NCI-H2171 treated with DMSO at 0.1 percent for 48 hours (cell line): ENCODE measurements at regions not wholly inside any gene's neighbourhood (a gene's known extent, or its start where the extent isn't known, plus 50 kb on each side); places are given as distances from the start of the nearest gene placed in this dataset.
"Not testable (repeated sequence)": the region's sequence is repeated elsewhere in the genome, so short reads cannot be mapped to it uniquely, and the experiment has no call there.

Source experiments
- DNase-seq: peaks from one replicate; lab custom pipeline; 2025; lab: John Stamatoyannopoulos, UW

DNA sequence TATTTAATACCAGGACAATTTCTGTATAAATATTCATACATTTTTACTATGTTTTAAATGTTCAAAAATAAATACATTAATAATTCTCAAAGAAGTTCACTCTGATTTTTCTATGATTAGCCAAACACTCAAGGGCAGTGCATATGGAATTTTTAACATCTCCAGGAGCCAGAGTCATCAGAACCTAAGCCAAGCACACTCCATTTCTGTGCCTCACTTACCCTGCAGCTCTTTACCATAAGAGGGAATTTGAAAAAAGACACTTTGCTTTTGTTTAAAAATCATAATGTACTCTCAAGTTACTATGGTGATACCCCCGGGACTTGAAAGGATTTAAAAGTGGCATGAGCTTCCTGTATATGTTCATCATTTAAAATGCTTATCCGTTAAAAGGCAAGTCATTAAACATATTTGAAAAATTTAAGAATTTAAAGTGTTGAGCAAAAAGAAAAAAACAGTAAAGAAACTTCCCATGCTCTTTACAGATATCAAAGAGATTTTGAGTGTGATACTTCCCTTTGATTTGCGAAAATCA is 747.4 kb upstream of the NECTIN3 start:
- no peak for DNase-seq

DNA sequence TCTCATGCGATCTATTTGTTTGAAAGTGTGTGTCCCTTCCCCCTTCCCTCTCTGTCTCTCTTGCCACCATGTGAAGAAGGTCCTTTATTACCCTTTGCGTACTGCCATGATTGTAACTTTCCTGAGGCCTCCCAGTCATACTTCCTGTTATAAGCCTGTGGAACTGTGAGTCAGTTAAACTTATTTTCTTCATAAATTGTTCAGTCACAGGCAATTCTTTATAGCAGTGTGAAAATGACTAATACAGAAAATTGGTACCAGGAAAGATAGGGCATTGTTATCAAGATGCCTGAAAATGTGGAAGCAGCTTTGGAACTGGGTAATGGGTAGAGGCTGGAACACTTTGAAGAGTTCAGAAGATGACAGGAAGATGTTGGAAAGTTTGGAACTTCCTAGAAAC is 743.7 kb upstream of the NECTIN3 start:
- no peak for DNase-seq

DNA sequence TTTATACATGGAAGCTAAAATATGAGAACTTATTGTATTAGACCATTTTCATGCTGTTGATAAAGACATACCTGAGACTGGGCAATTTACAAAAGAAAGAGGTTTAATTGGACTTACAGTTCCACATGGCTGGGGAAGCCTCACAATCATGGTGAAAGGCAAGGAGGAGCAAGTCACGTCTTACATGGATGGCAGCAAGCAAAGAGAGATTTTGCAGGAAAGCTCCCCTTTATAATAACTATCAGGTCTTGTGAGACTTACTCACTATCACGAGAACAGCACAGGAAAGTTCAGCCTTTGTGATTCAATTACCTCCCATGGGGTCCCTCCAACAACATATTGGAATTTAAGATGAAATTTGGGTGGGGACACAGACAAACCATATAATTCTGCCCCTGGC is 740.1 kb upstream of the NECTIN3 start:
- not testable (repeated sequence) for DNase-seq

DNA sequence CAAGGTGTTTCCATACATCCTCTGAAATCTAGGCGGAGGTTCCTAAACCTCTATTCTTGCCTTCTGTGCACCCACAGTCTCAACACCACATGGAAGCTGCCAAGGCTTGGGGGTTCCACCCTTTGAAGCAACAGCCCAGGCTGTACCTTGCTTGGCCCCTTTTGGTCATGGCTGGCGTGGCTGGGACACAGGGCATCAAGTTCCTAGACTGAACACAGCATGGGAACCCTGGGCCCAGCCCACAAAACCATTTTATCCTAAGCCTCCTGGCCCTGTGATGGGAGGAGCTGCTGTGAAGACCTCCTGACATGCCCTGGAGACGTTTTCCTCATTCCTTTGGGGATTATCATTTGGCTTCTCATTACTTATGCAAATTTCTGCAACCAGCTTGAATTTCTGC is 739.0 kb upstream of the NECTIN3 start:
- DNase-seq, result no peak

DNA sequence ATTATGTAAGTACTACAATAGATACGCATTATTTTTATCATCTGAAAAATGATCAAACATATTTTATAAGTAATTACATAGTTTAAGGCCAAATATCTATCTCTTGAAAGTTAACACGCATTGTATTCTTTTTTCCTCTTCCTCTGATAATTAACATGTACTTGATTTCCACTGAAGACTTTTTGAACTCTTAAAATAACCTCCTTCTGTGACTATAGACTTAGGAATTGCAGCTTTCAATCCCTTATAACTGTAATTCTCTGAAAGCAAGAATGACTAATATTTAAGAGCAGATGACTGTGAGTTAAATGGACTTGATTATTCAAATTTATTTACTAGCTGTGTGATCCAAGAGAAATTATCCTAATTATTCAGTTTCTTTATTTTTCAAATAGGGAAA is 730.6 kb upstream of the NECTIN3 start:
- no peak for DNase-seq

DNA sequence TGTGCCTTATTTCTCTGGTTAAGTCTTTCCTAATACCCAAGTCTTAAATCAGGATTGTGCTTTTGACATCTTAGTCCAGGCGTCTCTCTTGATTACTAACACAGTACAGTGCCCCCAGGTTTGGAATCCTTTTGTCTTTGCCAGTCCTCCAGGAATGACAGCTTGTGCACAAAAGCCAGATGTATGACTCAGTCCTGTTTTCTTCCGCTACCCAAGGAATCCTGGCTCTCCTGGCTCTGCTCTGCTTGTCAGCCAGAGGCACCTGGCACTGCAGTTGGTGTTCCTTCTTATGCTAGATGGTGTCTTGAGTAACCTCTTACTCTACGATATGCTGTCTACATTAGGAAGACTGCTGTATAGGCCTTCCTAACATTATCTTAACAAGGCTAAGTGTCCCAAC is 728.2 kb upstream of the NECTIN3 start:
- DNase-seq, result no peak

DNA sequence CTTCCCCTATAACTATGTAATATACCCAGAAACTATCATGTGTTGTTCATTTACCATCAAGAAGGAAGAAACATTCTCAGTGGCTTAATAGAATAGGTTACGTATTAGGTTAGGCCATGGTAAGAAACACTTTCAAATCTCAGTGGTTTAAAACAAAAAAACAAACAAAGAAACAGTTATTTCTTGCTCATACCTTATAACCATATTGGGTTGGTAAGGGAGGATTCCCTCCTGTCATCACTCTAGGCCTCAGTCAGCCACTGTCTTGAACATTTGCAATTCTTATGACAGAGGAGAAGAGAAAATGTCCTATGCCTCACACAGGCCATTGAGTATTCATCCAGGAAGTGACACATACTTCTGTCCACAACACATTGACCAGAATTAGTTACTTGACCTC is 727.7 kb upstream of the NECTIN3 start:
- no peak for DNase-seq

DNA sequence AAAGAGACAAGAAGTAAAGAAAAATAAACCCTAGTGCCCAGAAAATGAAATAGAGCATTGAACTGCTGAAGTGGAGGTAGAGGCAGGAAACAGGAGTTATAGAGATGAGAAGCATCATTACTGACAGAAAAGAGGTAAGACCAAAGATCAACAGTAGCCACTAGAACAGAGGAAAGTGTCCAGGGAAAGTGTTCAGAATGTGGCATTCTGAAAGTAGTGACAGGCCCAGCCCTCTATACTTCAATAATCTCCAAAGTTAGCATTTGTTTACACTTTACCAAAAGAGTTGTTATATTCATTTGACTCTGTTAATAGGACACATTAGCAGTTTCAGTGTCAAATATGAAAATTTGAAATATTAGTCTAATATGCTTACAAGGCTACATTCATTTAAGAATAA is 727.1 kb upstream of the NECTIN3 start:
- no peak for DNase-seq

DNA sequence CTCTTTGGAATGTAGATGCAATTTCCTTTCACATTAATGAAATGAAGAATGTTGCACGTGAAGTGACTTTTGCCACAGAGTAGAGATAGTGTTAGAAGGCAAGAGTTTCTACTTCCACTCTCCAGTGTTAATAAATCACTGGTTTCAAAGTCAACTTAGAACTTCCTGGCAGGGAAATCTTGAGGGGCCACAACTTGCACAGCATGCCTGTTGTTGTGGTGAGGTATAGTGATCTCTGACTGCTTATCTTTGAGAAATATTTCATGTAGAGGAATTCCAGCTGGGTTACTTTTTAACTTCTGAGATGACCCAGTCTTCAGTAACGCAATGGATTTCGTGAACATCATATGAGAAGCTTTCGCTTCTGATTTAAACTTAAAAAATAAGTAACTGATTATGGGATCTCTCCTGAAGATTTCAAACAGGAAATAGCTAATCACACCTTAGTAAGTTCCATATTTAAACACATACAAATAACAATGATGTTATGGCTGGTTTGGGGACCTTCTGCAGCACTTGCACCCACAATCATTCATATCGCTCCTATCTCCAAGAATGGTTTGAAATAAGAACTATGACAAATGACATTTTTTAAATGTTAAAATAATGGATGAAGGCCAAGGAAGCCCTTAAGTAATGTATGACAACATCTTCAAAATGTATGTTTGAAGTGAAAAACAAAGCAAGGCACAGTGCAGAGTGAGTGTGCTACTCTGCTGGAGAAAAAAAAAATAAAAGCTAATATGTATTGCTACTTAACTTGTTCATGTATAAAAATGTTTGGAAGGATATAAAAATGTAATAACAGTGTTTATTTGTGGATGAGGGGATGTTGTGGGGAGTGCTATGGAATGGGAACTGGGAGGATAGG is 726.5 kb upstream of the NECTIN3 start:
- no peak for DNase-seq

DNA sequence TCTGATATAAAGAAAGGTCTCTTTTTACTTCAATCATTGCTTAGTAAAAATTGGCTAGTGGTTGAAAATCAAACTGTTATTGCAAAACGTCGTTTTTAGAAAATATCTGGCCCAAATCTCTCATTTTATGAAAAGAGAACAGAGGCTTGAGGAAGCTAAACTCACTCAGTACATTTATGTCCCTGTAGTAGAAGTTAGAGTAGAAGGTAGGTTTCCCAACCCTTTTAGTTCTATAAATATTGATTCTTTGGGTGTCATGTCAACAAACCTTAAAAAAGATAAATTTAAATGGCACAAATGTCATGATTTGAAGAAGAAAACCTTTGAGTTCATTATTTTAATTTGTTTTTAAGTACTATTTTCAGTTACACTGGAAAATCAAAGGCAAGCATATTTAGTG is 722.3 kb upstream of the NECTIN3 start:
- DNase-seq, result no peak

DNA sequence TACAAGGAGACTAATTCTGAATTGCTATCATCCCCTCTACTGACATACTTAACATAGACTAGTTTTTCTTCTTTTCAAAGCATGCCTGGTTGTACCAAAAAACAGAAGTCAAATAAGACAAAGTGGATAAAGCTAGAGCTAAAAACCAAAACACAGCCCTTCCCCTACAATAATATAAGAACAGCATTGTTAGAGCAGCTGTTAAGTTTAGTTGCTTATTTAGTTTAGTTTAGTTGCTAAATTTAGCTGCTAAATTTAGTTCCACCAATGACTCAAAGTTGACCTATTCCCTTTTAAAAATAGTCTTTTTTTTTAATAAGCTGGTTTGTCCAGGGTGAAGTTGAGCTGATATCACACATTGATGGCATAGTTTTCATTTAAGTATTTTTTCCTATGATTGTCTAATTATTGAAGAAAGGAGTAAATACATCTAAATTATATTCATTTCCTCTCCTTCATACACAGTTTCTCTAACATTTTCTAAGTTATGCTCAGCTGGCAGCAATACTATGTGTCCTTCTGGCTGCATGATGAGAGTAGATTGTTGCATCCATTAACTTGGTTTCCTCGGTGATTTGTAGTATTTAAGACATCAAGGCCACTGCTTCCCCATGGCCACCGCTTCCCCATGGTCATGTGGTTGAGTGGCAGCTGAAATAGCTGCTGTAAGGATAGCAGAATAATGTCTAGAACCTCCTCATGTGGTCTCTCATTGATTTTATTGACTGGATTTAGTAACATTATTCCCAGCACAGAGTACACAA is 718.6 kb upstream of the NECTIN3 start:
- no peak for DNase-seq

DNA sequence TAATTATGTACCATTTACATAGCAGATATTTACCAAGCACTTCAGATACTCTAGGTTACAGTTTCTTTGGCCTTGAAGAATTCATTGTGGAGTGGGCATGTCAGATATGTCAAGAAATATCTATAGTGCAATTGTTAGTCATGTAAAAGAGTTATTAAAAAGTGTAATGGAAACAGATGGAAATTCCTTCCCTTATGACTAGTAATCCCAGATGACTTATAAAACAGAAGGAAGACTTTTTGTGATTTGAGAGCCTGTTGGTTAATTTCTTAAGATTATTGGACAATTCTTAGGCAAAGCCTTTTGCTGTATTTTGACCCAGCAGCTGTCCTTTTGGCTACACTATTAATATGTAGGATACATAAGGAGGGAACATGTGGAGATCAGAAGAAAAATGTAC is 708.9 kb upstream of the NECTIN3 start:
- no peak for DNase-seq

DNA sequence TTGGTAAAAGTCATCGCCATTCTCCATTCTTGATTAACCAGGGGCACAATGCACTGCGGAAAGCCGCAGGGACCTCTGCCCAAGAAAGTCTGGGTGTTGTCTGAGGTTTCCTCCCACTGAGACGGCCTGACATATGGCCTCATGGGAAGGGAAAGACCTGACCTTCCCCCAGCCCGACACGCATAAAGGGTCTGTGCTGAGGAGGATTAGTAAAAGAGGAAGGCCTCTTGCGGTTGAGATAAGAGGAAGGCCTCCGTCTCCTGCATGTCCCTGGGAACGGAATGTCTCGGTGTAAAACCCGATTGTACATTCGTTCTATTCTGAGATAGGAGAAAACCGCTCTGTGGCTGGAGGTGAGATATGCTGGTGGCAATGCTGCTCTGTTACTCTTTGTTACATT is 704.3 kb upstream of the NECTIN3 start:
- not testable (repeated sequence) for DNase-seq

DNA sequence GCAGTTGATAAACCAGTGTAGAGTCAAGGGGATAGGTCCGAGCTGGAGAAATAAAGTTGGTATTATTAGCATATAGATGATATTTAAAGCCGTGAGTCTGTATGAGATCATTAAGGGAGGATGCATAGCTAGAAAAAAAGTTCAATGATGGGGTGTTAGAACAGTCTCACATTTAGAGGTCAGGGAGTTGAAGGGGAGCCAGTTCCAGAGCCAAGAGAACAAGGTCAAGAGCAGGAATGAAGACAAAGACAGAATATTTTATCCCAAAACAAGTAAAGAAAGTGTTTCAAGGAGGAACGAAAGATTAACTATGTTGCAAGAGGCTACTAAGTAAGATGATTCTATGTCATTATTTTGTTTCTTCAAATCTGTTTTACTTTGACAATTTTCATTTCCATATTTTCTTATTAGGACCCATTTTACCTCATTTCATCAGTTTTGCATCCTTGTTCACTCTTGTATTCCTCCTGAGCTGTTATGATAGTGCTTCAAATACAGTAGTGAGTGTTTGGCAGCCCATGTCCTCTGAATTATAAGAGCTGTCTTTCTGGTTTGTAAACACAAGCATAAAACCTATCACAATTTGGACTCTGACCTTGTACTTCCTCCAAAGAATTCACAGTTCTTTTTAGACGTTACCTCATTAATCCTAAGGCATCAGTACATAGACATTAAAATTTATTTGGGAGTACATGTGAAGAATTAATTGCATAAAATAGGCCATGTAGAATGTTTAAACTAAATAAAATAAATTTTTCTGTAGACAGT is 695.7 kb upstream of the NECTIN3 start:
- DNase-seq, result no peak

DNA sequence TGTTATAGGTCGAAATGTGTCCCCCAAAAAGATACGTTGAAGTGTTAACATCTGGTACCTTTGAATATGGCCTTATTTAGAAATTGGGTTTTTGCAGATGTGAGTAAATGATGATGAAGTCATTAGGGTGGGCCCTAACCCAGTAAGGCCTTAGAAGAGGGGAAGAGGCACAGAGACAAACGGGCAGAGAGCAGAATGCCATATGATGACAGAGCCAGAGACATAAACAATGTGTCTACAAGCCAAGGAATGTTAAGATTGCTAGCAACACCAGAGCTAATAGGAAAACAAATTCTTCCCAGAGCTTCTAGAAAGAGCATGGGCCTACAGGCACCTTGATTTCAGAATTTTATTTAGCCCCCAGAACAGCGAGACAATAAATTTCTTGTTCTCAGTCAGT is 693.1 kb upstream of the NECTIN3 start:
- DNase-seq, result no peak

DNA sequence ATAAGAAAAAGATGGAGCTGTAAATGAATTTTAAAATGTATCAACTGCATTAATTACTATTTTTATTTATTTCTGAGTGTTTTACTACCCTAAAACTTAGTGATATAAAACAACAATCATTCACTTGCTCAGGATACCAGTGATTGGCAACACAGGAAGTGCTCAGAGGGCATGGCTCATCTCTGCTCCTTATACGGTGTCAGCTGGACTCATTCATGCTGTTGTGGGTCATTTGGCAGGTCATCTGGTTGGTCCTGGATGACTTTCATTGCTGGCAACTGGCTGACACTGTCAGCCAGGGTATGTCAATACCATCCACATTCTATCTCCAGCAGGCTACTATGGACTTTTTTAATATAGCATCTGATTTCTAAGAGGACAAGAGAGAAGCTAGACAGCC is 689.6 kb upstream of the NECTIN3 start:
- DNase-seq, result no peak

DNA sequence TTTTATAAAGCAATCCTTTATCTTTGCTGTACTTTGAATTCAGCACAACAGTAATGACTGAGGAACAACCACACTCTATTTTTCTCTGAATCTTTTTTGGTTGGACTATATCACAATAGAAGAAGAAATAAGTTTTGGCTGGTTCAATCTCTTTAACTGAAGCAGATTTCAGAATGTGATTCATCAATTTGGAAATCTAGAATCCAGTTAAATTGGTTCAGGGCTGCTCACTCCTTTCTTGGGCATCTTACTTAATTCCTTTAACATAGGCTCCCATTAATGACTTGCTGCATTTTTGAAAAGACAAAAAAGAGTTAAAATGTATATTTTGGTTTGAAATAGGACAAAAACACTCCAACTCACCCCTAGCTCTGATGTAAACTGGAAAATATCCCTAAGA is 688.3 kb upstream of the NECTIN3 start:
- DNase-seq, result no peak

DNA sequence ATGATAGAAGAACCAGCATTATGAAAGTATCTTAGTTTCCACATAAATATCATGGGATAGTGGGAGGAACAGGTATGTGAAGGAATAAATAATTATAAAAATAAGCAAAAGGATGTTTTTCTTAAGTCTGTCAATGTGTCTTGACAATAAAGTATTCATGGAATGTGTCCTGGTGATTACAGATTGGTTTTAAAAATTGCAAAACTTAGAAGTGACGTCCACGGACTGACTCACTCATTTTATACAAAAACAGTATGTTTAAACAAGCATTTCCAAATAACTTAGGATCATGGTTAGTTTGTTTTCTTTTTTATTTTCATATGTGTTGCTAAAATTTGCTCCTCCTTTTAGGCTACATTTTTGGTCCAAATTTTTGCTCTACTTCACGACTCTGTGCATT is 687.0 kb upstream of the NECTIN3 start:
- no peak for DNase-seq

DNA sequence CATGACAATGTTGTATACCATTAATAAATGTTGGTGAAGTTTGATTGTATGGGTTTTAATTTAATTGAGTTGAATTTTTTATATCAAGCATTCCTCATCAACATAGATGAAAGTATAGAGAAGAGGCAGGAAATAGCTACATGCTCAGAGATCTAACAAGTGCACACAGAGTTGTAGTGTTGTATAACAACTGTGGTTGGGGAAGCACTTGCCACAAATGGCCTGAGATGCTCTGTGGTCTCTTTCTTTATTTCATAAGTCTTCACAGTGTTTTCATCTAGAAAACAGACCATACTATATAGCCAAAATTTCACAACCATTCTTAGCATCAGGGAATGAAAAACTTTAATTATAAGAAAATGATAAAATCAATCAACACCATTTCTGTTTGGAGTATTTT is 682.6 kb upstream of the NECTIN3 start:
- no peak for DNase-seq

DNA sequence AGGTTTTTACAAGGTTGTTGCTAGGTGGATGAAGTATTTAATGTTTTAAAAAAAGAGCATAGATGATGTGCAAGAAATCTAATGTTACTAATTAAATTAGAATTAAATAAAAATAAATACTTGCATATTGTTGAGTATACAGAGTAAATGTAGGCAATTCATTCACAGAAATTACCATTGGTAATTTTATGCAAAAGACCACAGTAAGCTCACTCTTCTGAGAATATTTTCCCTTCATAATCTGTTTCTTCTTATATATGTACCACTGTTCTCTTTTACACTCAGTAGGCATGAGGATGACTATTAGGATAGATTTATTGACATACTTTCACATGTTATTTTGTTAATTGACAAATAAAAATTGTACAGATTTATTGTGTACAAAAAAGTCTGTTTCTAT is 681.2 kb upstream of the NECTIN3 start:
- DNase-seq, result no peak

DNA sequence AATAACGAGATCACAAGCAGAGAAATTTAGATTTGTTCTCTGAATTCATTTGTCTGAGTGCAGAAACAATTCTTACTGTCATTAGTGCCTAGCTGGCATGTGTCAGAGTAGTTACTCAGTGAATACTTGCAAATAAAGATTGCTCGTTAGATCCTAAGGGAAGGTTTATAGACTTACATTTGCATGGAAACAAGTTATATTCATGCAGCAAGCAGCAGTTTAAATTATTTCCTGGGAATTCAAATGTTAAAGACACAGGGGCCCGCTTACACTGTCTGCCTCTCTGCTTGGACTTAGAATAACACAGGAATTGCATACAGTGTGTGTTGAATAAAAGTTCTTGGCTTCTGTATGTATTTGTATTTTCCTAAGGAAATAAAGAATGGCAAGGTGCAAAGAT is 680.6 kb upstream of the NECTIN3 start:
- no peak for DNase-seq

DNA sequence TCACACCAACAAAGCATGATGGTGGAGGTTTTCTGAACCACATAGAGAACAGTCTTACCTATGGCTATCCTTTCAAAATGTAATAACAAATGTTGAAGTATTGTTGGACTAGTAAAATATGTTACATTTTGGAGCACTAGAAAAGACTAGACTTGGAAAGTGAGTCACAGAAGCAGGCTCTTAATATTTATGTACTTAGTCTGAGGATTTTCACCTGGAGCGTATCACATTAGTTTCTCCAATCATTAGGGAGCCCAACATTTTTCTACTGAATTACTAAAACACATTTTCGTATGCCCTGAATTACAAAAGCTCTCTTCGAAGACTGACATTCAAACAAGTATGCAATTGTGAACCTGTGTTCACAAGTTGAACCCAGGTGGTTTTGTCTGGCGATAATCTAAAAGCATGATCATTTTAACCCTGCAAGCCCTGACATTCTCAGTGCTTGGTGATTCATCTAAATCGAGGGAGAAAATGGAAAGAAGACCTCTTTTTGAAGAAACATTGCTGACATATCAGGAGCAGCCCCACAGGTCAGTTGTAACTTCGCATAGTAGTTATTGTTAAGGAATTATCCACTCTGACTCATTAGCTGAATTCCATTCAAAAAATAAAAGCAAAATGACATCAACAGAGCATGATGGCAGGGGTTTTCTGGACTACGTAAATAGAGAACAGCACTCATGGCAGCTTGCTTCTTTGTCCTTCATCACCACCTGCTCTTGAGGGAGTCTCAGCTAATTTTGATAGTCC is 679.8 kb upstream of the NECTIN3 start:
- DNase-seq, result no peak
